ENCODE measurements at regions not wholly inside any gene's neighbourhood (a gene's known extent, or its start where the extent isn't known, plus 50 kb on each side); places are given as distances from the start of the nearest gene placed in this dataset.
A peak's percentile ranks its signal among the peaks of the same experiment; 100 is the strongest.

GRCh38 chr20:1720845-1721475 is 63.4 kb upstream of the SIRPG start:
- Histone ChIP-seq H3K9me1 (ENCODE audit: control insufficient read depth, extremely low read depth, insufficient read depth, low read length) (no peaks in the 10 kb centered on the region), H3K9me3 (ENCODE audit: control insufficient read depth, low read depth, low read length) (no peaks in the 10 kb centered on the region), H3K79me2 (ENCODE audit: control insufficient read depth, insufficient read depth, low read length) (no peaks in the 10 kb centered on the region), H3K27me3 (ENCODE audit: control insufficient read depth, extremely low read depth, insufficient read depth, low read length) (no peaks in the 10 kb centered on the region), H3K4me2 (ENCODE audit: control insufficient read depth, extremely low read depth, insufficient read depth, low read depth, low read length) (no peak overlapping the region), H3K9ac (ENCODE audit: control insufficient read depth, extremely low read depth, insufficient read depth, low read length) (no peak overlapping the region), H3K27ac (ENCODE audit: control insufficient read depth, insufficient read depth, low read length) (no peak overlapping the region), H4K20me1 (ENCODE audit: control insufficient read depth, extremely low read depth, insufficient read depth, low read length) (no peaks in the 10 kb centered on the region), H2AFZ (ENCODE audit: control insufficient read depth, low read length) (no peak overlapping the region), H3K4me3 (ENCODE audit: control insufficient read depth in 2 of 3, extremely low read depth in 1 of 3, insufficient read depth in 2 of 3, low read depth in 1 of 3, low read length in 3 of 3) (no peak overlapping the region), H3K4me1 (ENCODE audit: control insufficient read depth, extremely low read depth, insufficient read depth, low read length) (peaks cover 35% of the 10 kb centered on the region), H3K36me3 (ENCODE audit: control insufficient read depth in 2 of 2, extremely low read depth in 1 of 2, insufficient read depth in 2 of 2, low read length in 2 of 2) (no peaks in the 10 kb centered on the region)
- TF ChIP-seq EZH2 (IDR thresholded peaks at IDR 0.05; ENCODE audit: low read length) (no peak), CTCF (optimal IDR thresholded peaks at IDR 0.05 in 1 of 3, IDR thresholded peaks at IDR 0.05 in 1 of 3, conservative IDR thresholded peaks at IDR 0.05 in 1 of 3; ENCODE audit: extremely low read depth in 1 of 3, insufficient read depth in 2 of 3, low read length in 3 of 3) (no peak)
- dilution Hi-C loops (cut with MboI; ENCODE audit: extremely low pct_ligation_motif_present, low sequenced_read_pairs) = no loop called here
- FAIRE-seq (peak; percentile 36), DNase-seq (ENCODE audit: low read depth, low spot score) (no peak)

- TF ChIP-seq EZH2 (IDR thresholded peaks at IDR 0.05; ENCODE audit: low read length) (no peak), CTCF (optimal IDR thresholded peaks at IDR 0.05 in 1 of 3, IDR thresholded peaks at IDR 0.05 in 1 of 3, conservative IDR thresholded peaks at IDR 0.05 in 1 of 3; ENCODE audit: extremely low read depth in 1 of 3, insufficient read depth in 2 of 3, low read length in 3 of 3) (no peak)
- Histone ChIP-seq H3K79me2 (ENCODE audit: control insufficient read depth, insufficient read depth, low read length) (no peaks in the 10 kb centered on the region), H2AFZ (ENCODE audit: control insufficient read depth, low read length) (no peak overlapping the region), H4K20me1 (ENCODE audit: control insufficient read depth, extremely low read depth, insufficient read depth, low read length) (no peaks in the 10 kb centered on the region), H3K4me2 (ENCODE audit: control insufficient read depth, extremely low read depth, insufficient read depth, low read depth, low read length) (peak overlapping the region; percentile 22), H3K9me3 (ENCODE audit: control insufficient read depth, low read depth, low read length) (no peaks in the 10 kb centered on the region), H3K4me1 (ENCODE audit: control insufficient read depth, extremely low read depth, insufficient read depth, low read length) (peaks cover 35% of the 10 kb centered on the region), H3K27me3 (ENCODE audit: control insufficient read depth, extremely low read depth, insufficient read depth, low read length) (no peaks in the 10 kb centered on the region), H3K9ac (ENCODE audit: control insufficient read depth, extremely low read depth, insufficient read depth, low read length) (no peak overlapping the region), H3K4me3 (ENCODE audit: control insufficient read depth in 2 of 3, extremely low read depth in 1 of 3, insufficient read depth in 2 of 3, low read depth in 1 of 3, low read length in 3 of 3) (no peak overlapping the region), H3K27ac (ENCODE audit: control insufficient read depth, insufficient read depth, low read length) (no peak overlapping the region), H3K36me3 (ENCODE audit: control insufficient read depth in 2 of 2, extremely low read depth in 1 of 2, insufficient read depth in 2 of 2, low read length in 2 of 2) (no peaks in the 10 kb centered on the region), H3K9me1 (ENCODE audit: control insufficient read depth, extremely low read depth, insufficient read depth, low read length) (no peaks in the 10 kb centered on the region)
- DNase-seq (ENCODE audit: low read depth, low spot score) (no peak), FAIRE-seq (no peak)
- dilution Hi-C loops (cut with MboI; ENCODE audit: extremely low pct_ligation_motif_present, low sequenced_read_pairs) = no loop called here
These were observed 62.6 kb upstream of the SIRPG start for GRCh38 chr20:1720226-1720625.
